EH (cell line): ENCODE measurements at regions not wholly inside any gene's neighbourhood (a gene's known extent, or its start where the extent isn't known, plus 50 kb on each side); places are given as distances from the start of the nearest gene placed in this dataset.
A peak's percentile ranks its signal among the peaks of the same experiment; 100 is the strongest.

Experiments
- DNase-seq: peaks from one replicate; pipeline ENCODE4 v3.0.0-alpha.2; 2015; ENCODE audit warnings: low read depth

DNA sequence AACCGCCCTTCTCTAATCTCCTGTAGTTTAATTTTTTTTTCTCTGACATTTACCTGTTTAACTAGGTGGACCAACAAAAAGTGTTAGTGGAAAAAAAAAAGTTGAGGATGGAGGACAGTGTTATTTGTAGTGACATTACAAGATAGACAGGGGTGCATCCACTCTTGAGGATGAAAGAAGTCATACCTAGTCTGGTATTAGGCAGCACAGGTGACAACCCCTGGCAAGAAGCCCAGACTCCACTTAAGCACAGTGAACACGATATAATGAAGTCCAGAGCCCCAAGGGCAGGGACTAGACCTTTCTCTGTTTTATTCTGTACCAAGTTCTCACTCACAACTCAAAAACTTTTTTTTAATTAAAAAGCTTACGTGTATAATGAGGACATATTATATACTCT is 268.4 kb downstream of the GPR37 start:
- DNase-seq, result no peak

DNA sequence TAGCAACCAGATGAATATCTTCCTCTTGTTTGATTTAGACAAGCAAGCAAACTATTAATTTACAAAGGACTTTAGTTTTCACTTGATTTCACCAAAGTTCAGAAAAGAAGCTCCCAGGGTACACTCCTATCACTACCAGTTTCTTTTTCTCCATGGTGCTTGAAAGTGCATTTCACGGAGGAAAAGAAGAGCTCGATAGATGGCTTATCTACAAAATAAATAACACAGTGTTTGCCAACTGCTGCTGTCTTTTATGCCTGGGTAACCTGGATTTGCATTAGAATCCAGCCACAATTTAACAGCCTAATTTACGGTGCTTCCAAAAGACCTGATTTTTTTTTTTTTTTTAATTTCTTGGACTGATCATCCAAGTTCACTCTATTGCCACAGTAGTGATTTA is 275.7 kb downstream of the GPR37 start:
- DNase-seq, result no peak

DNA sequence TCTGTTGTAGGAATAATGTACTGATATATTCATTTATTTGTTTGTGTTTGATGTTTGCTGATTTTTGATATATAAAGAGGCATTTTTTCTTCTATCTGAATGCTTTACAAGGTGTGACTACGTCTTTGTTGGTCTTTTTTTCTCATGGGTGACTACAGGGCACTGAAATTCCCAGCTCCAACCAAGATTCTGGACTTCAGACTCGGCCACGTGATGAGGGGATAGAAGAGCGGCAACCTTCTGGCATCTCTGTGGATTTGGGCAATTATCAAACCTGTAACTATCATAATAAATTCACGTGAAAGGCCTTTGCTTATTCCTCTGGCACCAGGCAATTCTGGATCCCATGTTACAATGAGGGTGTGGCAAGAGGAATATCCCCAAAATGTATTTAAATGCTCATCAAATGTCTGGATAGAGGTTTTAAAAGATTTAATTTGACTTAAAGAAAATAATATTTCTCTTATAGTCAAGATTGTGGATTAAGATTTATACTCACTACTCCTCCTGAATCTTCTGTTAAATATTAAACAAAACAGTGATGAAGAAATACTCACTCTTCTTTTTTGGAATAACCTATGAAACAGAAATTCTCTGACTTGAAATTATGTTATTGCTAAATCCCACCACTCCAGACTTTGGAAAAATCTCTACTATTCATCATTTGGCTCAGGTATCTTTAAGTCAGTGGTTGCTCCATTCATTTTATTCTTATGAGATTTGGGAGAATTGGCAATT is 276.3 kb downstream of the GPR37 start:
- DNase-seq, result no peak

DNA sequence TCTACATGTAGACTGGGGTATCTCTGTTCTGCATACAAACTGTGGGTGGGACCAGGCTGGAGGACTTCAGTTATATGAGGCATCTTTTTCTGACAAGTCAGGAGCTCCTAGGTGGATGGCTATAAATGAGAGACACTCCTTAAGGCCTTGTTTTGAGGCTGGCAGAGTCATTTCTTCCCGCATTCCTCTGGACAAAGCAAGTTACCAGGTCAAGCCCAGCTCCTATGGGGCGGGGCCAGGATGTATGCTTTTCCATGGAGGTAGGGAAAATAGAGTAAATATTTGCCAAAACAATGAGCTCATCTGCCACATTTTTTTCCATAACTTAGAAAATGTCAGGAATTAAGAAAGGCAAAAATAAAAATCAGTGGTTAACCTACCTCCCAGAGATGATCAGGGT is 283.4 kb downstream of the GPR37 start:
- no peak for DNase-seq

DNA sequence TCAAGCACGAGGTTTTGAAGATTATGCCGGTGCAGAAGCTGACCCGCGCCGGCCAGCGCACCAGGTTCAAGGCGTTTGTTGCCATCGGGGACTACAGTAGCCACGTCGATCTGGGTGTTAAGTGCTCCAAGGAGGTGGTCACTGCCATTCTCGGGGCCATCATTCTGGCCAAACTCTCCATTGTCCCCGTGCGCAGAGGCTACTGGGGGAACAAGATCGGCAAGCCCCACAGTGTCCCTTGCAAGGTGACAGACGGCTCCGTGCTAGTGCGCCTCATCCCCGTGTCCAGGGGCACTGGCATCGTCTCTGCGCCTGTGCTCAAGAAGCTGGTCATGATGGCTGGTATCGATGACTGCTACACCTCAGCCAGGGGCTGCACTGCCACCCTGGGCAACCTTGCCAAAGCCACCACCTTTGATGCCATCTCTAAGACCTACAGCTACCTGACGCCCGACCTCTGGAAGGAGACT is 284.7 kb downstream of the GPR37 start:
- no peak for DNase-seq

DNA sequence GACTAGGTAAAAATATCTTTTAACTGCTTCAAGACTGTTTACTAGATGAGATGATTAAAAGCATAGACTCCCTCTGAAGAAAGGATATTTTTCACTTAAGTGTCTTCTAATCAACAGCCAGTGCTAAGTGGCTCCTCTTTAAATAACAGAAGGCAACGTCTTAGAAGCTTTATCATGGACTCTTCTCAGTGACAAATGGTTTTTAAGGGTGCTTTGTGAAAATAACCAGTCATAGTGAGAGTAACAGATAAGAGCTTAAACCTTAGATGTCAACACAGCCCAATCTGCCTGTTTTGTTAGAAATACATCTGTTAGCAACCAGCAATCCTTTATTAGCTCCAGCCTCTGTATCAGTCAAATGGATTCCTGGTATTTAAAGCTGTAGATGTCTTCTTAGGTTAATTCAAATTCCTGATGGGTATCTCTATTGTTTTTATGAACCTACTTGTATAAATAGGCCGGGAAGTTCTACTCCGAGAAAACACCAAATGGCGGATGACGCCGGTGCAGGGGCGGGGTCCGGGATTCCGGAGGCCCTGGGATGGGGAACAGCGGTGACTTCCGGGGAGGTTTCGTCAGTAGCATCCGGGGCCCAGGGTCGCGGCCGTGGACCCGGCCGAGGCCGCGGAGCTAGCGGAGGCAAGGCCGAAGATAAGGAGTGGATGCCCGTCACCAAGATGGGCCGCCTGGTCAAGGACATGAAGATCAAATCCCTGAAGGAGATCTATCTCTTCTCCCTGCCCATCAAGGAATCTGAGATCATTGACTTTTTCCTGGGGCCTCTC is 285.4 kb downstream of the GPR37 start:
- DNase-seq, result no peak

DNA sequence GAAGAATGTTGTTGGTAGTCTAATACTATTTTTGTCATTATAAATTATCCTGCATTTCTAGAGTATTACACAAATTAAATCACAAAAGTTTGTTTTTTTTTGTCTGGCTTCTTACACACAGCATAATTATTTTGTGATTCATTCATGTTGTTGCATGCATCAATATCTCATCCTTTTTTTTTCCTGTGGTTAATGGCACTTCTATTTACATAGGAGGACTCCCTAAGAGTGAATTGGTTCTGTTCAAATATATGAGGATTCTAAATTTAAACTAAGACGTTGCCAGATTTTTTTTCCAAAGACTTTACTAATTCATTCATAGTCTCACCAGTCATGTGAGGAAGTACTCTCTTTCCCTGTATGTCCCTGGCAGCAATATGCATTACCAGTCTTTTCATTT is 303.3 kb downstream of the GPR37 start:
- peak; percentile 88 for DNase-seq

DNA sequence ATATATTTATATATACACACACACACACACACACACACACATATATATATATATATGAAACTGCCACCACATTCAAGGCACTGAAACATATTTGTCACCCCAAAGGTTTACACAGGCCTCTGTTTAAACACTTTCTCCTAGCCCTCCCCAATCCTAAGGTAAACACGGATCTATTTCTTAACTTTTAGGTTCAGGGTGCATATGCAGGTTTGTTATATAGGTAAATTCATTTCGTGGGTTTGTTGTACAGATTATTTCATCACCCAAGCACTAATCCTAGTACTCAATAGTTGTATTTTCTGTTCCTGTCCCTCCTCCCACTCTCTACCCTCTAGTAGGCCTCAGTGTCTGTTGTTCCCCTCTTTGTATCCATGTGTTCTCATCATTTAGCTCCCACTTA is 305.0 kb downstream of the GPR37 start:
- no peak for DNase-seq

DNA sequence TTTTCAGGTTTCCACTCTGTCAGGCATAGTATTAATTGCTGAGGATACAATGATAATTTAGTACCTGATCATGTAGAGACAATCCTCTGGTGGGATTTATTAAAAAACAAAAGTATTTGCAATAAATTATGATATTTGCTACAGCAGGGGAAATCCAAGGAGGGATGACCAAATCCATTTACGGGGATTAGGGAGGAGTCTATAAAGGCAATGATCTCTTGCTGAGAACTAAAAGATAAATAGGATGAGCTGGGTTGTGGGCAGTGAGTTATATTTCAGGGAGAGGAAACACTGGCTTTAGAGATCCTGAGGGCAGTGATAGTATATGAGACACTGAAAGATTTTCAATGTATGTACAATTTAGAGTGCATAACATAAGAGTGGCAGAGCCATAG is 305.5 kb downstream of the GPR37 start:
- DNase-seq, result peak; percentile 5

DNA sequence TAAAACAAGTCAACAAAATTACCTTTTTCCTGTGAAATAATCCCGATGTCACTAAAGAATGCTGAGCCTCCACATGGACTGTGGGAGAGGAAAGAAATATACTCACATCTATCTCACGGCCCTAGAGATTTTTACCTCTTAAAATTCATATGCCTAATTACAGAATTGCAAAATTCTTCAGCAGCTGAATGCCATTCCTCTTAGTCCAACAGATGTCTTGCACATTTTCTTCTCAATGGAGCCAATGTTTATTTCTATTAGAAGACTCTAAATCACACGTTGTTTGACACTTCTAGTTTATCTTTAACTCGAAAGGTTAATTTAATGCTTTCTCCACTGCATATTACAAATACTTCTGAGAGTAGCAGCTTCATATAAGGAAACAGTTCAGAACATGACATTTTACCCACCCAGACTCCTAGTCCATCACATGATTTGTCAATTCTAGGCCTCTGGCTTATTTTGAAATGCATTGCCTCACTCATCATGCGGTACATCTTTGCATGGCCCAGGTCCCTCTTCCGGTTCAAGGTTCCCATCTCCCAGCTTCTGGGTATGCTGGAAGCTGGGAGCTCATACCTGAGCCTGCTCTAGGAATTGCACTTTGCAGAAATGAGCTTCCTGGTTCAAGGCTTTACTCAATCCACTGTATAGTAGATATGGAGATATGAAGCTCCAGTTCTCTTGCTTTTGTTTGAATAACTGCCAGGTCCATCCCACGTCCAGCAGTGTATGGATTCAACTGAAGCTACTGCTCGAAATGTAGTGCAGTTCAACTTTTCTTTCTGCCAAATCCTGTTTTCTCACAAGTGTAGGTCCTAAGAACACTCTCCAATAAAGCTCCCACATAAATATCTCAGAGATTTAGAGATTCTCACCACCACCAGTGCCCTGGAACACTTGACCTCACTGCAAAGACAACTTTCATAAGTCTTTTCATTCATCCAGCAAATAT is 306.2 kb downstream of the GPR37 start:
- DNase-seq, result peak; percentile 84

DNA sequence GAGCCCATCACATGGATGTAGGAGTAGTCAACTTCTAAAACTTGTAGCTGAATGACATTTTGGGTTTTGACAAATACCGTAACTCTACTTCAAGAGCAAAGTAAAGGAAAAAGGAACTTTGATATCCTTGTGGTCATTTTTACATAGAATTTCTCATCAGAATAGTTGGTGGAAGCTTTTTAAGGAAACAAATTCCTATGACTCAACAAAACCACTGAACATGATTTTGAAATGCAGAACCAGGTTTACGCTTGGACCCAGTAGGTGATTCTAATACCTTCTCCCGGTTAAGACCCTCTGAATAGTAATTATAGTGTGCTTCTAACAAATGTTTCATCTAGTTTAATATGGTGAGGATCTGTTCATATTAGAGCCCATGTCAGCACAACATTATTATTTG is 307.8 kb downstream of the GPR37 start:
- DNase-seq, result peak; percentile 45

DNA sequence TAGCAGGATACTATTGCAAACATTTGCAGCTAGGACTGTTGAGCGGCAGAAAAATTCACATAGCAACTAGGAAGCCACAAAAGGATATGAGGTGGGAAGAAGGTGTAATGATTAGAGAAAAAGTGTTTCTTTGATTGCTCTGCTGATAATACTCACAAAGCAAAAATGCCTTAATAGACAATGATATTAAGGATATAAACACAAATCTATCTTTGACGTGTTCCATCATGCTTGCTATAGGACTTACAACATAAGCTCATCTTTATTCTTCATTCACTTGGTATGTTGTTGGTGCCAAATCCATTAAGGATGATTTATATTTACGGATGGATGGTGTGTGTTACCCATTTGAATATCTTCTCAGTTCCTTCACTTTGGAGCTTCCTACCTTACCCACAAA is 309.3 kb downstream of the GPR37 start:
- DNase-seq, result no peak

DNA sequence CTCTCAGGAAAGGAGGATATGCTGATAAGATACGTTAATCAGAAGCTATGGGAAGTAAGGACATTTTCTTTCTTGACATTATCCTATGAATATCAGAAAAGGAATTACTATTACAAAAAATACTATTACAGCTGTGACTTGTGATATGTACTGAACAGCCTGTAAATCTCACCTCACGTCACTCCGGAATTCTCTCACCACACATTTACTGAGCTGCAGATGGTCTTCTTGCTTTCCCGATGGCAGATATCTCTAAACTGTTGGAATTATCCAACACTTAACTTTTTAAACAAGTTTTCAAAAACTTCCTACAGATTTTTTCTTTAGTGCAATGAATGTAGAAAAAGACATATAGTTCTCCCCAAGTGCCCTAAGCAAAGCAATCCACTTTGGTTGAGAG is 313.4 kb downstream of the GPR37 start:
- DNase-seq, result no peak

DNA sequence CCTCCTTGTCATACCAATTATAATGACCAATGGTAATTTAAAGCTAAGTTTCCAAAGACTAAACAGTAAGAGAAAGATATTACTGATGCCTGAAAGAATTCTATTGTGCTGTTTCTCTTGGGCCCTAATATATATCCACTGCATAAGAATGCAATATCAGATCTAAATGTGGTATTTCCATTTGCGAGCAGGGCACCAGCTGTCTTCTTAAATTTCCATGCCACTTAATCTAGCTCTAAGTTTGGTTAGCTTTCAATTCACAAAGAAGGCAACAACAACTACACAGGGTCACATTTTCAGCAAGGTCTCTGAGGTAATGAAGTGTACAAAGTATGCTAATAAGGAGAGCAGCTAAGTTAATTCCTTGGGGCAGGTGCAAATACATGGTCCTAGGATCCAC is 315.7 kb downstream of the GPR37 start:
- DNase-seq, result no peak

DNA sequence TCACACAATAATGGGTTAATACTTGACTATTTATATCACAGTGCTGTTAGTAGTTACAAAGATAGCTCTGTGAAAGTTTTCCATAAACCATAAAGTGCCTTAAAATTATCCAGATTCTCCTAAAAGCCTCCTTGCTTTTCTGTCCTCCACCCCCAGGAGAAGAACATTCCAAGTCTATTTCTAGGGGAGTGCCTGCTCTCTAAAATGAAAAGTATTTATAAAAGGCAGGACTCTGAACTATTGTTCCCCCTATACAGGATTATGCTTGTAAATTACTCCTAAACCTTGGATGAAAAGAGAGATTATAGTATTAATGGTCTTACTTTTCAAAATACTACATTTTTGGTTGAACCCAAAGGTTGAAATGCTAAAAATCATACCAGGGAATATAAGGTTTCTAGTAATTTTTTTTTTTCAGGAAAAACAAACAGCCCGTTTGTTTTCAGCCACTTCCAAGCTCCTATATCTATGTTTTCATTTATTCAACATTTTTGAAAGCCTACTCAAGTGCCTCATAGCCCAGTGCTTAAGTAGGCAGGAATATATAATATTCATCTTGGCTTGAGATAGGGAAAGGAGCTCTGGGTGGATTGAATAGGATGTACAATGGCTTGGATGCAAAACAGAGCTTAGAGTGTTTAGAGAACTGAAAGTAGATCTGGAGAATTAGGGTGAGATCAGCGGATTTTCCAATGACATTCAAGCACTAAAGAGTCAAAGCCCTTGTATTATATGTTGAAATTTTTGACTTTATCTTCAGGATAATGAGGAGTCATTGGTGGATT is 320.7 kb downstream of the GPR37 start:
- DNase-seq, result no peak

DNA sequence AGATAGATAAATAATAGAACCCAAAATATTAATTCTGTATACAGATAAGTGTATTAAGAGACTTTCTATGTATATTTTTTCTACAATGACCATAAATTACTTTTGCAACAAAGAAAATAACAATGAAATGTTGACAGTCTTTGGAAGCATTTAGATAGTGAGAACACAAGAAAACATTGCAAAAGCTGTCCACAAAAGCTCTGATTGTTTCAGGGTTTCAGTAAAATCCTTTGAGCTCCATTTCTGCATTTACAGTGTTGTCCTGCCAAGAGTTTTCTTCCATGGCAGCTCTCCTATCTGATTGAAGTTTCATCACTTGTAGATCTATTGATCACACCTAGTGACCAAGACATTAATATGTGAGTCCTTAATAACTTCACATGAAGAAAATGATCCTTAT is 321.8 kb downstream of the GPR37 start:
- DNase-seq, result no peak

DNA sequence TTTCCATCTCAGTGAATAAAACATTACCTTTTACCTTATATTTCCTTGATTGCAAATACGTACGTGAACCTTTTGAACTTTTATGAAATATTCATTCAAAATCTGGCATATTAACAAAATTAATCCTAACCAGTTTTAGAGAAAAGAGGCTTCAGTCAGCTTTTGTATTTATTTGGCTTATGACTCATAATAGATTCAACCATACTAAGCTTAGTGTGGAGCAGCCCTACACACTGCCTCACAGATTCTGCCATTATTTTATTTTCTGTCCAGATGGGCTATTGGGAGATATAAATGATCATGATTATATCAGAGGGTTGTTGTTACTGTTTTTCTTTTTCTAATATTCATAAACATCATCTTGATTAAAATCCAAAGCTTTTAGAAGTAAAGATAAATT is 325.5 kb downstream of the GPR37 start:
- no peak for DNase-seq

DNA sequence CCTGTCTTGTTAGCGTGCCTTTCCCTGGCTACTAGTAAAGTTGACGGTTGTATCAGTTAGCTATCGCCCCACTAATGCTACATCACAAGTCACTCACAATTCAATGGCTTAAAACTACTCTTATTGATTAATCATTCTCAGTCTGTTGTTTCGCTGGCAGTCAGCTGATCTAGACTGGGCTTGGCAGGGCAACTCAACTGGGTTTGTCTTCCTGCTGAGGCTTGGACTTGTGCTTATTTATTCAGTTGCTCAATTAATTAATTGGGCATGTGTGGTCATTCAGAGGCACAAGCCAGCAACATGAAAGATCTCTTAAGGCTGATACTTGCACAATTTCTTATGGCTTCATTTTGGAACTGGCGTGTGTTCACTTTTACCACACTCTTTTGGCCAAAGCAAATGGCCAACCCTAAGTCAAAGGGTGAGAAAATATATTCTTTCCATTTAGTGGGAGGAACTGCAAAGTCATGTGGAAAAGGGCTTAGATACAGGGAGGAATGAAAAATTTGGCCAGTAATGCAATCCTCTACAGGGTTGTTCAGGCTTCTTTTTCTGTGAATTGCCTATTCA is 333.5 kb downstream of the GPR37 start:
- DNase-seq, result no peak

DNA sequence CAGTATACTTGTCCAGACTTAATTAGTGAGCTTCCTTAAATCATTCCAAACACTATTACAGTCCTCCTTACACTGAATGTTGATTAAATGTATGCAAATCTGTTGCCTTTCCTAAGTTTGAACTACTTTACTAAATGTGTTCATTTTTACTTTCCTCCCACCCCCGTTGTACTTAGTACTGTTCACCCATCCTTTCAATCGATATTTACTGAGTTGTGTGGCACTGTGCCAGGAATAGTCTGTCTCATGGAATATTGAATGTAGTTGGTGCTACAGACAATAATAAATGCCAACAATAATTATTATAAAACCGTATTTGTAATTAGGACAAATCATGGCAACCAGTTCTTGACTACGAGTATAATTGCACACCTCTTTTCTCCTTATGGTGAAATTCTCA is 335.7 kb downstream of the GPR37 start:
- DNase-seq, result no peak

DNA sequence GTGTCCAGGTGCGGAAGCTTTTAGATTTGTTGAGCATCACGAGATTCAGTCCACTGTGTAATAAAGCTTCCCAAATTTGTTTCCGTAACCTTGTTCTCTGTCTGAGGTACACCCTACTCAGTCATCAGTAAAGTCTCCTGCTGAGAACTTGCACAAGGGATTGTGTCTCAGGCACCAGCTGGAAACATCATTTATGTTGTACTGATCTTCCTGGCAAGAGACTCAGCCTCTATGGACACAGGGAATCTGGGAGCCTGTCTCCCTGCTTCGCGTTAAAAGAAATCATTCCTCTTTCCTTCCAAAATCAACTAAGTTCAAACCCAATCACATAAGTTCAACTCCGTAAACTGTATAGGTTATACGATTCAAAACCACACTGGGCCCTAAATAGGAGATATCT is 336.8 kb downstream of the GPR37 start:
- no peak for DNase-seq

DNA sequence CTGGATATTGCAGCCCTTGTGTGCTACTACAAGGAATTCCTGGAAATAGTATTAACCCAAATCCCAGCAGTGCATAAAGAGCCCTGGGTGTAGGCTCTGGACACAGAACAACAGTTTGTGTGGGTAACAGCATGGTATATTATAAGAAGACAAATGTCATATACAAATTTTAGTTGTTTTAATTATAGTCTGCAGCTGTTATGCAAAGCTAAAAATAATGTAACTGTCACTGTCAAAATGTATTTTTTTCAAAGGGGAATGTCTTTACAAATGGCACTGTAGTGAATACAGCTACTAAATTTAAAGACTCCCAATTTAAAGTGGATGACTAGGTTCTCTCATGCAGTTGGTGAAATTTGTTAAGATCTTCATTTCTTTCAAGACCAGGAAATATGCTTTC is 339.0 kb downstream of the GPR37 start:
- DNase-seq, result no peak
